PFSK-1 (cell line): ENCODE measurements at regions not wholly inside any gene's neighbourhood (a gene's known extent, or its start where the extent isn't known, plus 50 kb on each side); places are given as distances from the start of the nearest gene placed in this dataset.

Experiments used
- POLR2AphosphoS5 ChIP-seq: IDR thresholded peaks from 2 replicates; pipeline ENCODE4 v1.6.1; 2012; ENCODE audit warnings: low read depth, mild to moderate bottlenecking, control low read depth, low read length, moderate library complexity
- SIN3A ChIP-seq: IDR thresholded peaks from 2 replicates; pipeline ENCODE4 v1.6.1; 2012; ENCODE audit warnings: mild to moderate bottlenecking, low read length, moderate library complexity, borderline replicate concordance; ENCODE audit not compliant: insufficient read depth

- no peak for TF ChIP-seq POLR2AphosphoS5
- no peak for TF ChIP-seq SIN3A
Observed at GRCh38 chr6:12501990-12502389, 211.8 kb downstream of the EDN1 start.
